Aorta (tissue), 5 donors: ENCODE measurements at regions not wholly inside any gene's neighbourhood (a gene's known extent, or its start where the extent isn't known, plus 50 kb on each side); places are given as distances from the start of the nearest gene placed in this dataset.

ENCODE experiments used
- ATAC-seq: fragments of 200-7000 bp; cut with Tn5 transposase; one replicate; pipeline ENCODE4 v1.9.1; 2022; ENCODE audit warnings: moderate library complexity; ENCODE audit not compliant: low FRiP score
- DNase-seq, 2 donors: peaks; one replicate each; pipeline ENCODE4 v3.0.0-alpha.2; 2020
- H3K27ac ChIP-seq, 2 donors: one replicate each; pipeline ENCODE4 v1.5.1; 2013; ENCODE audit warnings: low read length in 2 of 2, mild to moderate bottlenecking in 2 of 2, moderate library complexity in 2 of 2, control low read depth in 1 of 2, inconsistent platforms in 1 of 2, low read depth in 1 of 2
- H3K27me3 ChIP-seq, 2 donors: one replicate each; pipeline ENCODE4 v1.6.1; 2013; ENCODE audit warnings: control low read depth in 1 of 2, low read length in 1 of 2, mild to moderate bottlenecking in 1 of 2, moderate library complexity in 1 of 2; ENCODE audit not compliant: insufficient read depth in 2 of 2, control insufficient read depth in 1 of 2
- H3K36me3 ChIP-seq, 2 donors: one replicate each; pipeline ENCODE4 v1.6.1; 2013; ENCODE audit warnings: control low read depth in 1 of 2, low read length in 1 of 2, mild to moderate bottlenecking in 1 of 2; ENCODE audit not compliant: insufficient read depth in 2 of 2, control insufficient read depth in 1 of 2
- H3K4me1 ChIP-seq, 2 donors: one replicate each; pipeline ENCODE4 v1.6.1; 2013; ENCODE audit warnings: low read length in 2 of 2, control low read depth in 1 of 2, mild to moderate bottlenecking in 1 of 2, moderate library complexity in 1 of 2; ENCODE audit not compliant: insufficient read depth in 2 of 2, control insufficient read depth in 1 of 2
- H3K4me3 ChIP-seq, 2 donors: one replicate each; pipeline ENCODE4 v1.5.1; 2013; ENCODE audit warnings: low read length in 2 of 2, control low read depth in 1 of 2, mild to moderate bottlenecking in 1 of 2
- H3K9me3 ChIP-seq: one replicate; pipeline ENCODE4 v1.6.1; 2013; ENCODE audit warnings: mild to moderate bottlenecking, low read length; ENCODE audit not compliant: control insufficient read depth
- WGBS, 2 donors: extraction: QIAGEN DNeasy Blood & Tissue Kit; methylation state at CpG; one replicate each; pipeline ENCODE4 v1.1.7; 2013; 5-methylcytosine and 5-hydroxymethylcytosine counted together
- intact Hi-C, 2 donors: fragments of 100-400 bp; cut with DNase I; formaldehyde crosslinking; loops; one replicate each; pipeline versions ENCODE4 v1.14.2 to v1.15.0; 2022
- donor health status: healthy with polysubstance abuse.
- donor health status: Bipolar disorder and iron deficiency.
- donor health status: DM: no; HTN: no; CAD: no.
- donor health status: DM: no; HTN: no; CAD: no.
- donor health status: DM: yes; HTN: yes; CAD: no.

GRCh38 chr1:79398501-79398900, 392.0 kb upstream of the ADGRL4 start:
- Histone ChIP-seq H3K9me3 (no peaks in the 10 kb centered on the region), H3K36me3 (no peaks in the 10 kb centered on the region), H3K4me3 (no peak overlapping the region), H3K27ac (no peak overlapping the region), H3K27me3 (no peaks in the 10 kb centered on the region), H3K4me1 (no peaks in the 10 kb centered on the region)
- ATAC-seq (no peak), DNase-seq (no peak)
- 74 to 76% methylated on average over 2 of the region's 2 CpGs for WGBS, 2 donors
- intact Hi-C loops: no loop called here

GRCh38 chr1:79396901-79397300, 390.4 kb upstream of the ADGRL4 start:
- WGBS, 2 donors: 83 to 89% methylated on average over 2 of the region's 2 CpGs
- no peak overlapping the region for H3K4me3 ChIP-seq
- DNase-seq (no peak), ATAC-seq (no peak)
- H3K4me1 ChIP-seq: no peaks in the 10 kb centered on the region
- H3K27me3 ChIP-seq: no peaks in the 10 kb centered on the region
- no peaks in the 10 kb centered on the region for H3K9me3 ChIP-seq
- no peaks in the 10 kb centered on the region for H3K36me3 ChIP-seq
- H3K27ac ChIP-seq: no peak overlapping the region
- intact Hi-C loops: no loop called here

- no peaks in the 10 kb centered on the region for H3K9me3 ChIP-seq
- 94% methylated on average over 3 of the region's 3 CpGs for WGBS, 2 donors
- intact Hi-C loops: no loop called here
Observed at GRCh38 chr1:79388694-79389361, 382.3 kb upstream of the ADGRL4 start.

GRCh38 chr1:79386730-79387129, 380.2 kb upstream of the ADGRL4 start:
- no peaks in the 10 kb centered on the region for H3K4me1 ChIP-seq
- no peak overlapping the region for H3K4me3 ChIP-seq
- no peaks in the 10 kb centered on the region for H3K36me3 ChIP-seq
- intact Hi-C loops: no loop called here
- WGBS, 2 donors: 97% methylated on average over 1 of the region's 1 CpG
- no peak for DNase-seq
- ATAC-seq: no peak
- H3K9me3 ChIP-seq: no peaks in the 10 kb centered on the region
- no peak overlapping the region for H3K27ac ChIP-seq
- H3K27me3 ChIP-seq: no peaks in the 10 kb centered on the region

More at GRCh38 chr1:79388694-79389361, 382.3 kb upstream of the ADGRL4 start:
- H3K36me3 ChIP-seq: no peaks in the 10 kb centered on the region
- H3K27ac ChIP-seq: no peak overlapping the region
- ATAC-seq (no peak), DNase-seq (no peak)
- no peaks in the 10 kb centered on the region for H3K27me3 ChIP-seq
- H3K4me3 ChIP-seq: no peak overlapping the region
- no peaks in the 10 kb centered on the region for H3K4me1 ChIP-seq

GRCh38 chr1:79380078-79380477, 373.5 kb upstream of the ADGRL4 start:
- no peak for ATAC-seq
- no peak overlapping the region for H3K27ac ChIP-seq
- 63 to 84% methylated on average over 3 of the region's 3 CpGs for WGBS, 2 donors
- intact Hi-C loops: no loop called here
- DNase-seq: no peak
- no peaks in the 10 kb centered on the region for H3K36me3 ChIP-seq
- H3K4me1 ChIP-seq: no peaks in the 10 kb centered on the region
- no peaks in the 10 kb centered on the region for H3K9me3 ChIP-seq
- H3K27me3 ChIP-seq: no peaks in the 10 kb centered on the region
- no peak overlapping the region for H3K4me3 ChIP-seq

- Histone ChIP-seq H3K4me3 (no peak overlapping the region), H3K27ac (no peak overlapping the region)
- WGBS, 2 donors: 94 to 98% methylated on average over 1 of the region's 1 CpG
Observed at GRCh38 chr1:79376106-79376505, 369.6 kb upstream of the ADGRL4 start.

GRCh38 chr1:79375352-79375751, 368.8 kb upstream of the ADGRL4 start:
- 28 to 32% methylated on average over 1 of the region's 1 CpG for WGBS, 2 donors
- H3K27ac ChIP-seq: no peak overlapping the region
- DNase-seq (no peak), ATAC-seq (no peak)
- no peak overlapping the region for H3K4me3 ChIP-seq
- intact Hi-C loops: no loop called here
- no peaks in the 10 kb centered on the region for H3K9me3 ChIP-seq
- H3K36me3 ChIP-seq: no peaks in the 10 kb centered on the region
- H3K4me1 ChIP-seq: peaks cover 0 to 5% of the 10 kb centered on the region in 2 donors
- H3K27me3 ChIP-seq: no peaks in the 10 kb centered on the region

More at GRCh38 chr1:79376106-79376505, 369.6 kb upstream of the ADGRL4 start:
- no peaks in the 10 kb centered on the region for H3K27me3 ChIP-seq
- H3K4me1 ChIP-seq: peaks cover 0 to 5% of the 10 kb centered on the region in 2 donors
- DNase-seq: no peak
- intact Hi-C loops: no loop called here
- no peaks in the 10 kb centered on the region for H3K36me3 ChIP-seq
- ATAC-seq: no peak
- no peaks in the 10 kb centered on the region for H3K9me3 ChIP-seq

- H3K36me3 ChIP-seq: no peaks in the 10 kb centered on the region
- H3K27ac ChIP-seq: no peak overlapping the region
- peaks cover 0 to 5% of the 10 kb centered on the region in 2 donors for H3K4me1 ChIP-seq
- DNase-seq: no peak
- H3K4me3 ChIP-seq: no peak overlapping the region
- intact Hi-C loops: no loop called here
- 18 to 30% methylated on average over 1 of the region's 1 CpG for WGBS, 2 donors
- ATAC-seq: no peak
- no peaks in the 10 kb centered on the region for H3K27me3 ChIP-seq
- no peaks in the 10 kb centered on the region for H3K9me3 ChIP-seq
Observed at GRCh38 chr1:79374397-79374796, 367.9 kb upstream of the ADGRL4 start.

GRCh38 chr1:79373481-79374125, 367.1 kb upstream of the ADGRL4 start:
- H3K27ac ChIP-seq: no peak overlapping the region
- peak in 1 of 2 donors; percentile 34 for DNase-seq
- peaks cover 0 to 5% of the 10 kb centered on the region in 2 donors for H3K4me1 ChIP-seq
- H3K27me3 ChIP-seq: no peaks in the 10 kb centered on the region
- ATAC-seq: no peak
- no peaks in the 10 kb centered on the region for H3K9me3 ChIP-seq
- 2 to 3% methylated on average over 2 of the region's 2 CpGs for WGBS, 2 donors
- intact Hi-C loops: no loop called here
- H3K4me3 ChIP-seq: no peak overlapping the region
- H3K36me3 ChIP-seq: no peaks in the 10 kb centered on the region
